ENCODE measurements at regions not wholly inside any gene's neighbourhood (a gene's known extent, or its start where the extent isn't known, plus 50 kb on each side); places are given as distances from the start of the nearest gene placed in this dataset.

- ATAC-seq (replicated peaks in 1 of 2) (no peak), DNase-seq (no peak)
- Mint-ChIP-seq H3K27ac (no peak overlapping the region), H3K4me3 (no peak overlapping the region), H3K9me3 (no peaks in the 10 kb centered on the region), H3K36me3 (ENCODE audit: insufficient read depth in 2 of 2) (no peaks in the 10 kb centered on the region), H3K4me1 (ENCODE audit: low read depth) (no peaks in the 10 kb centered on the region), H3K27me3 (ENCODE audit: low read depth) (peaks cover 5% of the 10 kb centered on the region)
Observed at GRCh38 chr2:58957188-58957840, 716.2 kb upstream of the FANCL start.

DNA sequence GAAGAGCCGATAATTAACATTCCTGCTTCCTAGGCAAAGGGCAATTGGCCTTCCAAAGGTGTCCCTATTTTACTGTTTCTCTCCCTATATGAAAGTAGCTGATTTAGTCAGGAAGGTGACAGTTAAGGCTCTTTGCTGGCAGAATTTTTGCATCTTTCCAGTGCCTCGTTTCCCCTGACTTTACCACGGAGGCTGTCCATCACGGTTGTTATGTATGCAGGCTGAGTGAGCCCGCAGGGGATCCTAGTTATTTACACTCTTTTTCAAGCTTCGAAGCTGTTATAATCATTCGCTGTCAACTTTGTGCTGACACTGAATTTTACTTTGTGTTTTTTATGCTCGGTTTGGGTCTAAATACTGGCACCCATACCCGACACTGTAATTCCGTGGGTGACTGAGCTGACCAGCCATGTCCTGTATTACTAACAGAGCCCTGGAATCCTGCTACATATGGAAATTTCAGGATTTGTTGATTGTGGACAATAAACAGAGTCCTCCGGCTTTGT, 713.8 kb upstream of the FANCL start:
- H3K4me1 Mint-ChIP-seq (ENCODE audit: low read depth): no peaks in the 10 kb centered on the region
- ATAC-seq (replicated peaks in 1 of 2) (no peak), DNase-seq (no peak)
- no peak overlapping the region for H3K27ac Mint-ChIP-seq
- peaks cover 5% of the 10 kb centered on the region for H3K27me3 Mint-ChIP-seq (ENCODE audit: low read depth)
- H3K9me3 Mint-ChIP-seq: no peaks in the 10 kb centered on the region
- H3K36me3 Mint-ChIP-seq (ENCODE audit: insufficient read depth in 2 of 2): no peaks in the 10 kb centered on the region
- H3K4me3 Mint-ChIP-seq: no peak overlapping the region

- ATAC-seq (replicated peaks in 1 of 2) (no peak), DNase-seq (no peak)
- Mint-ChIP-seq H3K9me3 (no peaks in the 10 kb centered on the region), H3K4me3 (no peak overlapping the region), H3K27me3 (ENCODE audit: low read depth) (no peaks in the 10 kb centered on the region), H3K4me1 (ENCODE audit: low read depth) (no peaks in the 10 kb centered on the region), H3K27ac (no peak overlapping the region), H3K36me3 (ENCODE audit: insufficient read depth in 2 of 2) (no peaks in the 10 kb centered on the region)
Observed at GRCh38 chr2:58951722-58952121, 710.6 kb upstream of the FANCL start.

DNA sequence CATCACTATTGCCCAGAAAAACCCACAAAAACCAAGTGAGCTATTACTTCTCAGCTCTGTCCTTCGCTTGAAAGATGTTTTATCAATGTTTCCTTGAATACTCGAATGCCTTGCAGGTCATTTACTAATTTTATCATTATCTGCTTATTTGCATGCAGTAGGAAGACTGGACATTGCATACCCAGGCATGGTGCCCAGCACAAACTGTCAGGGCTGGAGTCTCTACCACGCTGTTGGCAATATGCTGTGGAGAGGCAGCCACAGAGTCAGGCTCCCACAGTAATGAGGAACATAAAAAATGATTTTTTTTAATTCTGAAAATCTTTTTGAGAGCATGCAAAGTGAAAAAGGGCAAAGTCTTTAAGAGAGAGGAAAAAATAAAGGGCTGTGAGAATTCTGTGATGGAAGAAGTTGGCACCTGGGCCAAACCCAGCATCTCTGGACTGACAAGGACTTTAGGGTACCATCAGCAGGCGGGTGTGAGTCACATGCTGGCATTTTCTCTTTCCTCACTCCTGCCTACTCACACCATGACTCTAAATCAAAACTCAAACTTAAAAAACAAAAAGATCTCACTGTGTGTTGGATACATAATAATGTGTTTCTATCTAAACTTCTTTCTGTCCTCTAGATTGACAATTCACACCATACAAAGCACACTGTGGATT, 709.8 kb upstream of the FANCL start:
- no peak overlapping the region for H3K4me3 Mint-ChIP-seq
- H3K27me3 Mint-ChIP-seq (ENCODE audit: low read depth): no peaks in the 10 kb centered on the region
- no peak overlapping the region for H3K27ac Mint-ChIP-seq
- no peaks in the 10 kb centered on the region for H3K4me1 Mint-ChIP-seq (ENCODE audit: low read depth)
- H3K36me3 Mint-ChIP-seq (ENCODE audit: insufficient read depth in 2 of 2): no peaks in the 10 kb centered on the region
- H3K9me3 Mint-ChIP-seq: no peaks in the 10 kb centered on the region
- ATAC-seq (replicated peaks in 1 of 2) (no peak), DNase-seq (no peak)

DNA sequence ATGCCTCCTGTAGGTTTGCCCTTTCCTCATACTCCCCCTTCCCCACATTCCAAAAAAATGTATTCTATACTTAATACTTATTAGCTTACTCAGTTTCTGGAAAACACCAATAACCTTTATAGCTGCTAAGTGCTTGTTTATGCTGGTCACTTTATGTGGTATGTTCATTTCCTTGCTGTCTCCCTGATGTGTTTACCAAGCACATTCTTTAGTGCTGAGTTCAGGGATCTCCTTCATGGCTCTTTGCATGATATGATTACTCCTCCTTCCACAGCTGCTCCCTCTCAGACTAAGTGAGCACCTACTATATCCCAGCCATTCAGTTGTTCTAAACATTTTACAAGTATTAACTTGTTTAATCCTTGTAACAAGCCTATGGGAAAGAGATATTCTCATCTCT, 698.3 kb upstream of the FANCL start:
- Mint-ChIP-seq H3K9me3 (peaks cover 3 to 5% of the 10 kb centered on the region in 2 donors), H3K27ac (no peak overlapping the region), H3K4me3 (no peak overlapping the region), H3K4me1 (ENCODE audit: low read depth) (no peaks in the 10 kb centered on the region), H3K27me3 (ENCODE audit: low read depth) (no peaks in the 10 kb centered on the region), H3K36me3 (ENCODE audit: insufficient read depth in 2 of 2) (no peaks in the 10 kb centered on the region)
- ATAC-seq (replicated peaks in 1 of 2): no peak
- no peak for DNase-seq

DNA sequence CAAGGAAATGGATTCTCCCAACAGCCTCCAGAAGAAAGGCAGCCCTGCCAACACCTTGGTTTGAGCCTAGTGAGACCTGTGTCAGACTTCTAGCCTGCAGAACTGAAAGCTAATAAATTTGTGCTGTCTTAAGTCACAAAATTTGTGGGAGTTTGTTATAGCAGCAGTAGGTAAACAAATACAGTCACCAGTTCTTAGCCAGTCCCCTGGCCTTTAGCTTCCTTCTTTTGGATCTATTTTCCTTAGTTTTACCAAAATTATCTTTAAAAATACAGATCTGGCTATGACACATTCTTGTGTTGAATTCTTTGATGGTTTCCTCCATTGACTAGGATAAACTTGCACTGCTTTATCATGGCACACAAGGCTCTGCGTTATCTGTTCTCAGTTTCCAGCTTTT, 697.9 kb upstream of the FANCL start:
- DNase-seq (no peak), ATAC-seq (replicated peaks in 1 of 2) (no peak)
- Mint-ChIP-seq H3K4me1 (ENCODE audit: low read depth) (no peaks in the 10 kb centered on the region), H3K9me3 (peaks cover 3 to 5% of the 10 kb centered on the region in 2 donors), H3K4me3 (no peak overlapping the region), H3K27me3 (ENCODE audit: low read depth) (no peaks in the 10 kb centered on the region), H3K36me3 (ENCODE audit: insufficient read depth in 2 of 2) (no peaks in the 10 kb centered on the region), H3K27ac (no peak overlapping the region)

- H3K27ac Mint-ChIP-seq: no peak overlapping the region
- no peaks in the 10 kb centered on the region for H3K36me3 Mint-ChIP-seq (ENCODE audit: insufficient read depth in 2 of 2)
- peaks cover 0 to 2% of the 10 kb centered on the region in 2 donors for H3K9me3 Mint-ChIP-seq
- ATAC-seq (replicated peaks in 1 of 2) (no peak), DNase-seq (no peak)
- H3K4me1 Mint-ChIP-seq (ENCODE audit: low read depth): no peaks in the 10 kb centered on the region
- H3K4me3 Mint-ChIP-seq: no peak overlapping the region
- H3K27me3 Mint-ChIP-seq (ENCODE audit: low read depth): no peaks in the 10 kb centered on the region
Observed at GRCh38 chr2:58932801-58933200, 691.7 kb upstream of the FANCL start.

DNA sequence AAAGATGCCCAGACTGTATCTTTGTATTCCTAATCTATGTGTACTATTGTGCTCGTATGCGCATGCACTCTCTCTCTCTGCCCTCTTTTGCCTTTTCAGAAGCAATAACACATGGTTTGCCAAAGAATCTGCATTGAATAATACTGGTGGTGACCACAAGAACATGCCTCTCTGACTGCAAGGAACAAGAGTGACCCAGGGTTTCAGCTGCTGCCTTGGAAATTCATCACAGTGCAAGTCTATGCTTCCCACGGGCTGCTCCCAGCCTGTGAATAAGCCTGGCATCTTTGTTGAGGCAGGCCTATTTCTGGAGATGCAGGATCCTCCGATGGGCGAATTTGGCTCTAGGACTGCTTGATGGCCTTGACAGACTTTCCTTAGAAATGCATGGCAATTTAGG, 689.4 kb upstream of the FANCL start:
- ATAC-seq (replicated peaks in 1 of 2): no peak
- Mint-ChIP-seq H3K4me3 (no peak overlapping the region), H3K27me3 (ENCODE audit: low read depth) (no peaks in the 10 kb centered on the region), H3K4me1 (ENCODE audit: low read depth) (no peaks in the 10 kb centered on the region), H3K9me3 (peaks cover 0 to 2% of the 10 kb centered on the region in 2 donors), H3K27ac (no peak overlapping the region), H3K36me3 (ENCODE audit: insufficient read depth in 2 of 2) (no peaks in the 10 kb centered on the region)
- no peak for DNase-seq

- Mint-ChIP-seq H3K4me3 (no peak overlapping the region), H3K4me1 (ENCODE audit: low read depth) (no peaks in the 10 kb centered on the region), H3K27me3 (ENCODE audit: low read depth) (no peaks in the 10 kb centered on the region), H3K27ac (no peak overlapping the region), H3K9me3 (peaks cover 0 to 2% of the 10 kb centered on the region in 2 donors), H3K36me3 (ENCODE audit: insufficient read depth in 2 of 2) (no peaks in the 10 kb centered on the region)
- DNase-seq: no peak
- ATAC-seq (replicated peaks in 1 of 2): no peak
Observed at GRCh38 chr2:58928973-58929372, 687.8 kb upstream of the FANCL start.

DNA sequence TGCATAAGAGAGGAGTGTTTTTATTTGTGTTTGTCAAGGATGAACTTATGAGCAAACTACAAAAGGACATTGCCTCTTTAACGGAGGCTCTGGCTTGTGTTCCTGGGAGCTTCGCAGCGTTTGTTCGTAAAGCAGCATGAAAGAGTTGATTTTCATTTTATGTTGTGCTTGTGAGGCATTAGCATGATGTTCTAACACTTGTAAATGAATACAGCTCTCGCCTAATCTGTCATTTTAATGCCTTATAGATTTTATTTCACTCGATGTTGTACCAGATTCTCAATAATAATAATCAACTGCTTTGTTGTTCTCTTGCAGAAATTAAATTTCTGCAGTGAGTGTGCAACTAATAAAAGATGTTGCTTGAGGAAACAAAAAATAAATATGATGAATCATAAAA, 687.3 kb upstream of the FANCL start:
- Mint-ChIP-seq H3K27ac (no peak overlapping the region), H3K36me3 (ENCODE audit: insufficient read depth in 2 of 2) (no peaks in the 10 kb centered on the region), H3K4me3 (no peak overlapping the region), H3K4me1 (ENCODE audit: low read depth) (no peaks in the 10 kb centered on the region), H3K27me3 (ENCODE audit: low read depth) (no peaks in the 10 kb centered on the region), H3K9me3 (no peaks in the 10 kb centered on the region)
- ATAC-seq (replicated peaks in 1 of 2) (no peak), DNase-seq (no peak)

DNA sequence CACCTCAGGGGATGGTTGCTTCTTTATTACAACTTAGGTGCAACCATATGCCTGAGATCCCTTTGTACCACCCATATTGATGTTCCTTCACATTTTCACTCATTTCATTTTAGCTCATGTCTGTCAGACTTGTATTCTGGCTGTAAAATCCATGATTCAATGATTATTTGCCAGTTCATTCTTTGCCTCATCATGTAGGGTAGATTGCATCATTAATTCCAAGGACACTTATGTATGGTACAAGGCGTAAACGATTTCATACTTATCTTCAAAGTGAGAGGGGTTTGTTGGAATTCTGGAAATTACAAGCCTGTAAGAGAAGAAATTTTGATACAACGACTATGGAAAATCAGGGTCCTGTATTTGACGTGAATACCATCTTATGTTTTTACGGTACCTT, 685.0 kb upstream of the FANCL start:
- no peak for DNase-seq
- no peaks in the 10 kb centered on the region for H3K27me3 Mint-ChIP-seq (ENCODE audit: low read depth)
- no peaks in the 10 kb centered on the region for H3K36me3 Mint-ChIP-seq (ENCODE audit: insufficient read depth in 2 of 2)
- no peak overlapping the region for H3K27ac Mint-ChIP-seq
- no peak overlapping the region for H3K4me3 Mint-ChIP-seq
- no peaks in the 10 kb centered on the region for H3K9me3 Mint-ChIP-seq
- H3K4me1 Mint-ChIP-seq (ENCODE audit: low read depth): no peaks in the 10 kb centered on the region
- ATAC-seq (replicated peaks in 1 of 2): no peak

DNA sequence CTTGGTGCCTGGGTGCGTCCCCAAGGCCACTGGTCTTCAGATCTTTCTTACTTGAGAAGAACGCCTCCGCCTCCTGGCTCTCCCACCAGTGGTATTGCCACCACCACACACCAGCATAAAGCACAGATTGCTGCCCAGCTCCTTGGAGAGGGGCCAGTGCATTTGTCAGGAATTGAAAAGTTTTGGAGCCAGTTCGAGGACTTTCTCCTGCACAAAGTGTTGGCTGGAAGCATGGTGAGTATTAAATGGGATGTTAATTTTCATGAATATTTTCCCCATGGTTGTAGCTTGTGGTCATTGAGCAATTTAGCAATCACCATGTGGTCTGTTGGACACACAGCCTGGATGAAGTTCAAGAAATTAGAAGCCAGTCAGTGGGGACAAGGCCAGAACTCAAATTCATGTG, 684.6 kb upstream of the FANCL start:
- H3K27ac Mint-ChIP-seq: no peak overlapping the region
- H3K27me3 Mint-ChIP-seq (ENCODE audit: low read depth): no peaks in the 10 kb centered on the region
- no peak for ATAC-seq (replicated peaks in 1 of 2)
- no peaks in the 10 kb centered on the region for H3K36me3 Mint-ChIP-seq (ENCODE audit: insufficient read depth in 2 of 2)
- DNase-seq: no peak
- H3K9me3 Mint-ChIP-seq: no peaks in the 10 kb centered on the region
- no peaks in the 10 kb centered on the region for H3K4me1 Mint-ChIP-seq (ENCODE audit: low read depth)
- no peak overlapping the region for H3K4me3 Mint-ChIP-seq

DNA sequence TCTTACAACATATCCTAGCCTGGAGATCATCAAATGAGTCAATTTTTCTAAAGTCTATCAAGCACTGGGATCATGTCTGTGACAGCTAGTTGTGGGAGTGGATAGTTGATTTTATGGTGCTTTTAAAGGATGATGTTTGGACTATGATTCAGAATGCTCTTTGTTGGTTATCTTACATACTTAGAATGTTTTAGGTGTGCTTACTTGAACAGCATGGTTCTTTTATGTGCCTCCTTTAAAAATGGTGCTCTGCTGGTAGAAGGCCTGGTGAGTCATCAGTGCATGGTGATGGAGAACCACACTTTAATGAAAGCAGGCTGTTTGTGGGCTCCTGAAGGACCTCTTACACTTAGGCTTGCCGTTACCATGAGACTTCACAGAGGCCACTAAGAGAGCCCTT, 682.7 kb upstream of the FANCL start:
- Mint-ChIP-seq H3K4me1 (ENCODE audit: low read depth) (no peaks in the 10 kb centered on the region), H3K9me3 (no peaks in the 10 kb centered on the region), H3K36me3 (ENCODE audit: insufficient read depth in 2 of 2) (no peaks in the 10 kb centered on the region), H3K27ac (no peak overlapping the region), H3K4me3 (no peak overlapping the region), H3K27me3 (ENCODE audit: low read depth) (no peaks in the 10 kb centered on the region)
- no peak for DNase-seq
- no peak for ATAC-seq (replicated peaks in 1 of 2)

DNA sequence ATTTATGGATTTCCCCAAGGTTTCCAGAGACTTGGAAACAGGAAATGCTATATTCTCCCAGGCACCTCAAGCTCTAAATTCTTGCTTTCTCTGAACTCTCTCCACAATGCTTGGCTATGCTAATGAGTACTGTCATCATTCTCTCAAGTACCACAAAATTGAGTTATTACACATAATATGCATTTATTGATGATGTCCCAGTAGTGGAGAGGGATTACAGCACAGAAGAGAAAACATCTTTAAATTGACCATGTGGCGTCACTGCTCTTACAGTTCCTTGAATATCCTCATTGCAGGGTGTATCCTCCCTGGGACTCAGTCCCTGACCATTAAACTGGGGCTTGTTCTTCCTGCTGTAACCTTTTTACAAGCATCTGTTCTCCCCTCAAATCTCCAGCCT, 681.1 kb upstream of the FANCL start:
- H3K36me3 Mint-ChIP-seq (ENCODE audit: insufficient read depth in 2 of 2): no peaks in the 10 kb centered on the region
- no peak overlapping the region for H3K27ac Mint-ChIP-seq
- ATAC-seq (replicated peaks in 1 of 2) (no peak), DNase-seq (no peak)
- no peaks in the 10 kb centered on the region for H3K27me3 Mint-ChIP-seq (ENCODE audit: low read depth)
- no peaks in the 10 kb centered on the region for H3K4me1 Mint-ChIP-seq (ENCODE audit: low read depth)
- H3K4me3 Mint-ChIP-seq: no peak overlapping the region
- H3K9me3 Mint-ChIP-seq: no peaks in the 10 kb centered on the region

Data from activated T-cell treated with anti-CD3 and anti-CD28 coated beads, Interleukin-2, amount 50 U/mL, for 72 hours (primary cell).